HCT116 (cell line): ENCODE measurements at regions not wholly inside any gene's neighbourhood (a gene's known extent, or its start where the extent isn't known, plus 50 kb on each side); places are given as distances from the start of the nearest gene placed in this dataset.

ENCODE experiments used
- ATAC-seq: fragments of 200-7000 bp; cut with Tn5 transposase; 2 replicates; pipeline ENCODE4 v1.9.1; 2020; ENCODE audit warnings: mild to moderate bottlenecking, moderate library complexity
- BruUV-seq: library from RNA; stranded (reverse); fragments of 400-500 nt; replicated peaks from 2 replicates; lab custom pipeline; 2021; lab: Mats Ljungman, UMichigan
- CTCF ChIA-PET: fragments of 300-600 bp; sonication (Branson Sonifier 250); formaldehyde crosslinking; loops from one replicate; lab custom pipeline; 2021; ENCODE audit warnings: antibody characterized with exemption; lab: Charles Lee
- POLR2A ChIA-PET: fragments of 300-600, 350-600 bp; sonication (Branson Sonifier 250); formaldehyde crosslinking; loops from one replicate; lab custom pipeline; 2021; ENCODE audit warnings: antibody characterized with exemption; lab: Charles Lee
- RAD21 ChIA-PET, 2 experiments: fragments of 300-600 bp; sonication (Branson Sonifier 250); formaldehyde crosslinking; loops; one replicate each; lab custom pipeline; 2023; ENCODE audit warnings: low total read pairs in 2 of 2; ENCODE audit not compliant: uncharacterized antibody in 2 of 2, unreplicated experiment in 2 of 2, low non-redundant PET in 1 of 2; lab: Charles Lee
- DNase-seq: peaks from one replicate; pipeline ENCODE4 v3.0.0-alpha.2; 2010; ENCODE audit warnings: low read depth, low spot score
- H2AFZ ChIP-seq: fragments of 200-600 bp; shearing (Covaris generic), sonication (generic); 2 replicates; pipeline ENCODE4 v1.6.1; 2017; ENCODE audit warnings: low read depth, mixed run types, mixed read lengths, antibody characterized with exemption, low read length; ENCODE audit not compliant: poor library complexity, severe bottlenecking
- H3K27ac ChIP-seq: 2 replicates; pipeline ENCODE4 v1.5.1; 2012; ENCODE audit warnings: low read depth, low read length
- H3K27me3 ChIP-seq: fragments of 200-600 bp; sonication (generic); 2 replicates; pipeline ENCODE4 v1.6.1; 2016; ENCODE audit warnings: mixed run types, low read length, mixed read lengths; ENCODE audit not compliant: insufficient read depth
- H3K36me3 ChIP-seq, 2 experiments: fragments of 200-500 bp in 1 of 2; fragments of 200-600 bp in 1 of 2; sonication (Bioruptor generic) in 1 of 2; sonication (generic) in 1 of 2; 2 replicates each; pipeline versions ENCODE4 v1.5.1 to v1.6.1; 2014 to 2016; ENCODE audit warnings: low read length in 2 of 2, inconsistent platforms in 1 of 2, mixed read lengths in 1 of 2, mixed run types in 1 of 2; ENCODE audit not compliant: insufficient read depth in 2 of 2, control insufficient read depth in 1 of 2
- H3K4me1 ChIP-seq, 2 experiments: fragments of 200-600 bp in 1 of 2; sonication (generic) in 1 of 2; 2 replicates each; pipeline versions ENCODE4 v1.5.1 to v1.6.1; 2012 to 2017; ENCODE audit warnings: low read length in 2 of 2, inconsistent platforms in 1 of 2, mild to moderate bottlenecking in 1 of 2, mixed read lengths in 1 of 2, mixed run types in 1 of 2, moderate library complexity in 1 of 2; ENCODE audit not compliant: insufficient read depth in 2 of 2, control insufficient read depth in 1 of 2
- H3K4me2 ChIP-seq: fragments of 200-600 bp; sonication (generic); 2 replicates; pipeline ENCODE4 v1.6.1; 2017; ENCODE audit warnings: mixed run types, low read length, mixed read lengths
- H3K4me3 ChIP-seq, 2 experiments: fragments of 200-600 bp in 1 of 2; sonication (generic) in 1 of 2; replicated peaks in 1 of 2; 2 replicates each; pipeline ENCODE4 v1.5.1; 2011 to 2016; ENCODE audit warnings: low read length in 2 of 2, control low read depth in 1 of 2, low read depth in 1 of 2, mild to moderate bottlenecking in 1 of 2, mixed read lengths in 1 of 2, mixed run types in 1 of 2
- H3K79me2 ChIP-seq: fragments of 200-600 bp; sonication (generic); 2 replicates; pipeline ENCODE4 v1.6.1; 2017; ENCODE audit warnings: mild to moderate bottlenecking, mixed run types, low read length, moderate library complexity, mixed read lengths; ENCODE audit not compliant: insufficient read depth
- H3K9ac ChIP-seq: fragments of 200-600 bp; sonication (generic); 2 replicates; pipeline ENCODE4 v1.6.1; 2016; ENCODE audit warnings: low read length, mixed read lengths
- H3K9me2 ChIP-seq: fragments of 200-600 bp; sonication (generic), shearing (Covaris generic); 2 replicates; pipeline ENCODE4 v1.6.1; 2017; ENCODE audit warnings: mixed run types, mild to moderate bottlenecking, moderate library complexity; ENCODE audit not compliant: insufficient read depth
- H3K9me3 ChIP-seq, 2 experiments: fragments of 200-500 bp in 1 of 2; fragments of 200-600 bp in 1 of 2; sonication (Bioruptor generic) in 1 of 2; sonication (generic) in 1 of 2; 2 replicates each; pipeline ENCODE4 v1.6.1; 2014 to 2017; ENCODE audit warnings: low read length in 2 of 2, mixed read lengths in 2 of 2, inconsistent platforms in 1 of 2, low read depth in 1 of 2, mild to moderate bottlenecking in 1 of 2, mixed run types in 1 of 2, moderate library complexity in 1 of 2; ENCODE audit not compliant: control insufficient read depth in 1 of 2, insufficient read depth in 1 of 2
- H4K20me1 ChIP-seq: fragments of 200-600 bp; sonication (generic), shearing (Covaris generic); 2 replicates; pipeline ENCODE4 v1.6.1; 2017; ENCODE audit warnings: mixed run types, mild to moderate bottlenecking, moderate library complexity; ENCODE audit not compliant: insufficient read depth
- ATF3 ChIP-seq: IDR thresholded peaks from 2 replicates; pipeline ENCODE4 v1.6.1; 2012
- CEBPB ChIP-seq: IDR thresholded peaks from 2 replicates; pipeline ENCODE4 v1.6.1; 2012; ENCODE audit warnings: low read depth
- EGR1 ChIP-seq: IDR thresholded peaks from 2 replicates; pipeline ENCODE4 v1.6.1; 2012; ENCODE audit warnings: low read depth
- ELF1 ChIP-seq: IDR thresholded peaks from 2 replicates; pipeline ENCODE4 v1.6.1; 2012; ENCODE audit warnings: low read depth, borderline replicate concordance
- FOSL1 ChIP-seq: IDR thresholded peaks from 2 replicates; pipeline ENCODE4 v1.6.1; 2012; ENCODE audit warnings: low read depth
- POLR2A ChIP-seq: IDR thresholded peaks from 2 replicates; pipeline ENCODE4 v1.7.0; 2011; ENCODE audit warnings: borderline replicate concordance; ENCODE audit not compliant: insufficient read depth, insufficient read length; ENCODE audit errors: extremely low read depth
- POLR2AphosphoS5 ChIP-seq: IDR thresholded peaks from 2 replicates; pipeline ENCODE4 v1.6.1; 2011; ENCODE audit warnings: mild to moderate bottlenecking, low read depth, low read length, moderate library complexity
- SP1 ChIP-seq: IDR thresholded peaks from 2 replicates; pipeline ENCODE4 v1.6.1; 2012; ENCODE audit warnings: low read depth
- SRF ChIP-seq: IDR thresholded peaks from 2 replicates; pipeline ENCODE4 v1.6.1; 2012; ENCODE audit warnings: low read depth
- ZFX ChIP-seq: fragments of 450-650 bp; IDR thresholded peaks from 2 replicates; pipeline ENCODE4 v1.6.1; 2017
- ZNF274 ChIP-seq: fragments of 200-500 bp; sonication (Bioruptor generic); IDR thresholded peaks from 2 replicates; pipeline ENCODE4 v1.6.1; 2014; ENCODE audit warnings: mild to moderate bottlenecking, low read depth, low read length, inconsistent platforms
- intact Hi-C: fragments of 100-400 bp; cut with micrococcal nuclease; formaldehyde crosslinking; loops from 2 replicates; pipeline ENCODE4 v1.10.0; 2022
- TF ChIP-seq, protein P1 (sequence below): IDR thresholded peaks from 2 replicates; pipeline ENCODE4 v1.6.1; 2012
- TF ChIP-seq, protein P2 (sequence below): IDR thresholded peaks from 2 replicates; pipeline ENCODE4 v1.6.1; 2012; ENCODE audit warnings: low read depth

DNA sequence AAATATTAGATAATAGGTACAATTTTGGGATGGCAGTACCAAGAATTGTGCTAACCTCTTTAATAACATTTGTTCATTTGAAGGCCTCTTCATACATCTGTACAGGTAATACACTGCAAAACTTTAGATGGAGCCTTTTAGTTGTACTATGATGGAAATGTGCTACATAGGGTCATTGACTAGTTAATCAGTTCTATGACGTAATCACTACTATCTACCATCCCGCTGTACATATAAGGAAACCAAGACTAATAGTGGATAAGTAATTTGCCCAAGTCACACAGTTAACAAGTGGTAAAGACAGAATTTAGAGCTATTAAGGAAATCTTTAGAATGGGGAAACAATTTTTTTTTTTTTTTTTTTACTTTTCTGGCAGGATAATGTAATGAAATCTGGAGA is 521.3 kb downstream of the TUSC7 start:
- TF ChIP-seq, protein P1, sequence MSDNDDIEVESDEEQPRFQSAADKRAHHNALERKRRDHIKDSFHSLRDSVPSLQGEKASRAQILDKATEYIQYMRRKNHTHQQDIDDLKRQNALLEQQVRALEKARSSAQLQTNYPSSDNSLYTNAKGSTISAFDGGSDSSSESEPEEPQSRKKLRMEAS, result no peak
- TF ChIP-seq ZNF274 (no peak), SP1 (no peak), EGR1 (no peak), POLR2A (no peak), ELF1 (no peak), POLR2AphosphoS5 (no peak), CEBPB (no peak), SRF (no peak), ZFX (no peak), ATF3 (no peak), FOSL1 (no peak)
- TF ChIP-seq, protein P2, sequence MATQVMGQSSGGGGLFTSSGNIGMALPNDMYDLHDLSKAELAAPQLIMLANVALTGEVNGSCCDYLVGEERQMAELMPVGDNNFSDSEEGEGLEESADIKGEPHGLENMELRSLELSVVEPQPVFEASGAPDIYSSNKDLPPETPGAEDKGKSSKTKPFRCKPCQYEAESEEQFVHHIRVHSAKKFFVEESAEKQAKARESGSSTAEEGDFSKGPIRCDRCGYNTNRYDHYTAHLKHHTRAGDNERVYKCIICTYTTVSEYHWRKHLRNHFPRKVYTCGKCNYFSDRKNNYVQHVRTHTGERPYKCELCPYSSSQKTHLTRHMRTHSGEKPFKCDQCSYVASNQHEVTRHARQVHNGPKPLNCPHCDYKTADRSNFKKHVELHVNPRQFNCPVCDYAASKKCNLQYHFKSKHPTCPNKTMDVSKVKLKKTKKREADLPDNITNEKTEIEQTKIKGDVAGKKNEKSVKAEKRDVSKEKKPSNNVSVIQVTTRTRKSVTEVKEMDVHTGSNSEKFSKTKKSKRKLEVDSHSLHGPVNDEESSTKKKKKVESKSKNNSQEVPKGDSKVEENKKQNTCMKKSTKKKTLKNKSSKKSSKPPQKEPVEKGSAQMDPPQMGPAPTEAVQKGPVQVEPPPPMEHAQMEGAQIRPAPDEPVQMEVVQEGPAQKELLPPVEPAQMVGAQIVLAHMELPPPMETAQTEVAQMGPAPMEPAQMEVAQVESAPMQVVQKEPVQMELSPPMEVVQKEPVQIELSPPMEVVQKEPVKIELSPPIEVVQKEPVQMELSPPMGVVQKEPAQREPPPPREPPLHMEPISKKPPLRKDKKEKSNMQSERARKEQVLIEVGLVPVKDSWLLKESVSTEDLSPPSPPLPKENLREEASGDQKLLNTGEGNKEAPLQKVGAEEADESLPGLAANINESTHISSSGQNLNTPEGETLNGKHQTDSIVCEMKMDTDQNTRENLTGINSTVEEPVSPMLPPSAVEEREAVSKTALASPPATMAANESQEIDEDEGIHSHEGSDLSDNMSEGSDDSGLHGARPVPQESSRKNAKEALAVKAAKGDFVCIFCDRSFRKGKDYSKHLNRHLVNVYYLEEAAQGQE, result no peak
- no peaks in the 10 kb centered on the region; a peak in 1 of 4 replicates for H3K9me3 ChIP-seq
- no peak overlapping the region for H3K9ac ChIP-seq
- no peaks in the 10 kb centered on the region for H4K20me1 ChIP-seq
- H3K9me2 ChIP-seq, result no peaks in the 10 kb centered on the region
- ATAC-seq (no peak), DNase-seq (no peak)
- no peak overlapping the region for H3K4me3 ChIP-seq
- no peaks in the 10 kb centered on the region for H3K79me2 ChIP-seq
- no peaks in the 10 kb centered on the region for H3K4me1 ChIP-seq
- CTCF ChIA-PET, result no interaction called here
- no peak overlapping the region for H2AFZ ChIP-seq
- no peaks in the 10 kb centered on the region for H3K27me3 ChIP-seq
- H3K36me3 ChIP-seq, result no peaks in the 10 kb centered on the region
- H3K27ac ChIP-seq, result no peak overlapping the region
- no TSS peak for BruUV-seq
- POLR2A ChIA-PET, result no interaction called here
- H3K4me2 ChIP-seq, result no peak overlapping the region
- intact Hi-C loops, result no loop called here
- RAD21 ChIA-PET, result no interaction called here
